K562 (cell line): ENCODE measurements at regions not wholly inside any gene's neighbourhood (a gene's known extent, or its start where the extent isn't known, plus 50 kb on each side); places are given as distances from the start of the nearest gene placed in this dataset.

Experiments used
- ATAC-seq: fragments of 200-7000 bp; cut with Tn5 transposase; 3 replicates; pipeline ENCODE4 v1.9.1; 2020; ENCODE audit warnings: moderate library complexity
- BruUV-seq: library from RNA; stranded (reverse); fragments of 400-500 nt; replicated peaks from 2 replicates; lab custom pipeline; 2021; lab: Mats Ljungman, UMichigan
- CTCF ChIA-PET: fragments of 300-600 bp; formaldehyde crosslinking; extraction: SDS; loops from one replicate; lab custom pipeline; 2021; ENCODE audit warnings: low intra/inter-chr PET ratio; lab: Yijun Ruan, JAX
- POLR2A ChIA-PET: fragments of 300-600, 350-650 bp; sonication (Branson Sonifier 250); formaldehyde crosslinking; extraction: SDS; loops from one replicate; lab custom pipeline; 2021; ENCODE audit warnings: antibody characterized with exemption, inconsistent platforms; lab: Yijun Ruan, JAX
- DNase-seq, 4 experiments: peaks; one replicate each; pipeline versions ENCODE4 v3.0.0 to v3.0.0-alpha.2; 2011 to 2018; ENCODE audit warnings: low spot score in 3 of 4, mixed read lengths in 3 of 4; ENCODE audit errors: extremely low read depth in 1 of 4
- FAIRE-seq: peaks from 2 replicates; lab custom pipeline; 2011; peaks lifted over from hg19 to GRCh38; lab: Jason Lieb, UNC
- H2AFZ ChIP-seq: 2 replicates; pipeline ENCODE4 v1.6.0; 2011; ENCODE audit warnings: low read depth, low read length, control low read depth, inconsistent platforms
- H3K27ac ChIP-seq: fragments of 200-600 bp; 3 replicates; pipeline ENCODE4 v1.8.0; 2011; ENCODE audit warnings: low read depth, mild to moderate bottlenecking, control low read depth, inconsistent platforms, low read length, moderate library complexity, mixed read lengths; ENCODE audit errors: extremely low read depth
- H3K27me3 ChIP-seq, 2 experiments: fragments of 300-600 bp in 1 of 2; 2 replicates in 1 of 2; 3 replicates in 1 of 2; pipeline versions ENCODE4 v1.6.0 to v1.8.0; 2011; ENCODE audit warnings: inconsistent platforms in 2 of 2, low read length in 2 of 2, mild to moderate bottlenecking in 1 of 2, mixed read lengths in 1 of 2, moderate library complexity in 1 of 2; ENCODE audit not compliant: control insufficient read depth in 2 of 2, insufficient read depth in 2 of 2
- H3K36me3 ChIP-seq: fragments of 300-600 bp; 3 replicates; pipeline ENCODE4 v1.8.0; 2011; ENCODE audit warnings: mild to moderate bottlenecking, low read length, inconsistent platforms; ENCODE audit not compliant: control insufficient read depth, insufficient read depth
- H3K4me1 ChIP-seq, 2 experiments: fragments of 200-600 bp in 1 of 2; replicated peaks in 1 of 2; 2 replicates in 1 of 2; 3 replicates in 1 of 2; pipeline versions ENCODE4 v1.5.1 to v1.8.0; 2011; ENCODE audit warnings: inconsistent platforms in 2 of 2, low read length in 2 of 2, mild to moderate bottlenecking in 1 of 2, mixed read lengths in 1 of 2, moderate library complexity in 1 of 2; ENCODE audit not compliant: control insufficient read depth in 2 of 2, insufficient read depth in 2 of 2
- H3K4me2 ChIP-seq: 2 replicates; pipeline ENCODE4 v1.6.1; 2011; ENCODE audit warnings: low read length, control low read depth, inconsistent platforms, mixed read lengths; ENCODE audit not compliant: insufficient read depth
- H3K4me3 ChIP-seq: fragments of 200-600 bp; sonication (generic), shearing (Covaris generic); 2 replicates; pipeline ENCODE4 v1.5.1; 2016; ENCODE audit warnings: control low read depth, inconsistent platforms
- H3K79me2 ChIP-seq: fragments of 200-600 bp; 3 replicates; pipeline ENCODE4 v1.8.0; 2011; ENCODE audit warnings: low read length, inconsistent platforms; ENCODE audit not compliant: control insufficient read depth, insufficient read depth
- H3K9ac ChIP-seq, 2 experiments: 2 replicates each; pipeline versions ENCODE4 v1.6.0 to v1.6.1; 2011; ENCODE audit warnings: low read depth in 2 of 2, low read length in 2 of 2, control low read depth in 1 of 2, inconsistent platforms in 1 of 2, mild to moderate bottlenecking in 1 of 2, mixed read lengths in 1 of 2; ENCODE audit not compliant: insufficient read depth in 1 of 2
- H3K9me1 ChIP-seq: one replicate; pipeline ENCODE4 v1.6.0; 2011; ENCODE audit warnings: inconsistent platforms, mild to moderate bottlenecking, low read length, moderate library complexity; ENCODE audit not compliant: control insufficient read depth, insufficient read depth
- H3K9me3 ChIP-seq: replicated peaks from 2 replicates; pipeline ENCODE4 v1.5.1; 2011; ENCODE audit warnings: low read depth, low read length, inconsistent platforms; ENCODE audit not compliant: control insufficient read depth, insufficient read depth
- H4K20me1 ChIP-seq: replicated peaks from 2 replicates; pipeline ENCODE4 v1.6.1; 2011; ENCODE audit warnings: low read length, inconsistent platforms, mixed read lengths; ENCODE audit not compliant: control insufficient read depth, insufficient read depth
- HDAC1 ChIP-seq, 2 experiments: fragments of 450-650 bp; IDR thresholded peaks; 2 replicates each; pipeline ENCODE4 v1.6.1; 2016 to 2017; ENCODE audit warnings: inconsistent platforms in 1 of 2, mild to moderate bottlenecking in 1 of 2, moderate library complexity in 1 of 2
- NEUROD1 ChIP-seq: fragments of 150-350 bp; IDR thresholded peaks from 2 replicates; pipeline ENCODE4 v1.6.1; 2014; ENCODE audit warnings: borderline replicate concordance, low read length, low read depth; ENCODE audit not compliant: partially characterized antibody
- NR2C2 ChIP-seq, 2 experiments: fragments of 200-800 bp in 1 of 2; sonication (Bioruptor generic) in 1 of 2; sonication (generic) in 1 of 2; formaldehyde crosslinking in 1 of 2; IDR thresholded peaks; 2 replicates each; pipeline versions ENCODE4 v1.6.1 to v1.8.0; 2016 to 2022; ENCODE audit warnings: mild to moderate bottlenecking in 1 of 2, missing compliant biosample characterization in 1 of 2, missing genetic modification characterization in 1 of 2, missing genetic modification reagents in 1 of 2
- RFX5 ChIP-seq: IDR thresholded peaks from 2 replicates; pipeline ENCODE4 v1.6.1; 2011; ENCODE audit warnings: low read depth, mild to moderate bottlenecking, improper control_type of control experiment, low read length
- SETDB1 ChIP-seq: IDR thresholded peaks from one replicate; pipeline ENCODE4 v1.6.1; 2012; ENCODE audit warnings: low read length, control low read depth, inconsistent platforms
- TEAD4 ChIP-seq, 2 experiments: sonication (generic) in 1 of 2; formaldehyde crosslinking in 1 of 2; IDR thresholded peaks; 2 replicates each; pipeline versions ENCODE4 v1.6.1 to v1.8.0; 2012 to 2022; ENCODE audit warnings: borderline replicate concordance in 1 of 2, inconsistent platforms in 1 of 2, low read length in 1 of 2, mild to moderate bottlenecking in 1 of 2, missing genetic modification reagents in 1 of 2
- ZHX1 ChIP-seq: fragments of 150-350 bp; conservative IDR thresholded peaks from 2 replicates; pipeline ENCODE4 v1.6.1; 2014; ENCODE audit warnings: low read length
- ZNF764 ChIP-seq: fragments of 250-450 bp; sonication (Bioruptor Pico); IDR thresholded peaks from 2 replicates; pipeline ENCODE4 v1.4.0; 2020; ENCODE audit warnings: low read depth, mild to moderate bottlenecking, moderate library complexity
- WGBS: fragments of 100-300 bp; shearing (Covaris generic); methylation state at CpG from one replicate; pipeline ENCODE4 v1.1.6; 2016; ENCODE audit warnings: low coverage, mixed read lengths; ENCODE audit not compliant: insufficient coverage; ENCODE audit errors: missing lambda C conversion rate; 5-methylcytosine and 5-hydroxymethylcytosine counted together
- in situ Hi-C: fragments of 300-500 bp; cut with MboI; formaldehyde crosslinking; loops from 4 replicates; pipeline ENCODE4 v1.15.0; 2018; ENCODE audit warnings: inconsistent platforms, mixed read lengths
- intact Hi-C: fragments of 100-400 bp; cut with micrococcal nuclease; formaldehyde crosslinking; loops from 2 replicates; pipeline ENCODE4 v1.14.2; 2022
- TF ChIP-seq, protein P1 (sequence below): sonication (generic); formaldehyde crosslinking; IDR thresholded peaks from 2 replicates; pipeline ENCODE4 v1.8.0; 2022; ENCODE audit warnings: mild to moderate bottlenecking, missing genetic modification reagents, borderline replicate concordance

DNA sequence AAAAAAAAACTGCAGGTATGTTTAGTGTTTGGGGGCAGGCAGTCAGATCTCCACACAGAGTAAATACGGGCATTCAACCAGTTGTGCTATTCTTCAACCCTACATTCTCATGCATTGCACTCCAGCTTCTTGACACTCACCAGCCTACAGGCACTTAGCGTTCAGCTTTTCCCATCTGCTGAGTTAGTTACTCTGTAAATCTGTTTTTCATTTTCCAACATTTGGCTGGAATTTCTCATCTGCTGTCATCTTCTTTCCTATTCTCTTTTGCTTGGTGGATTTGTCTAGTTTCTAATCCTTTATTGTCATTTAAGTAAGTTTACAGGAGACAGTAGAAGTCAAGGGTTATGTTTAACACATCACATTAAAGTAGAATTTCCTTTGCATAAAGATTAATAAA lies 1318.9 kb downstream of the OLFM4 start:
- Histone ChIP-seq H3K9me1 (no peaks in the 10 kb centered on the region), H3K9me3 (no peaks in the 10 kb centered on the region), H3K27me3 (no peaks in the 10 kb centered on the region), H3K4me1 (no peaks in the 10 kb centered on the region), H3K4me3 (no peak overlapping the region), H3K79me2 (no peaks in the 10 kb centered on the region), H4K20me1 (no peaks in the 10 kb centered on the region), H3K9ac (no peak overlapping the region), H3K36me3 (no peaks in the 10 kb centered on the region), H3K27ac (no peak overlapping the region), H3K4me2 (no peak overlapping the region), H2AFZ (no peak overlapping the region)
- TF ChIP-seq TEAD4 (IDR thresholded peaks at IDR 0.05; ENCODE audit: low read length) (no peak), TEAD4 (CRISPR knock-in tag; IDR thresholded peaks at IDR 0.05; ENCODE audit: borderline replicate concordance) (no peak), SETDB1 (no peak)
- FAIRE-seq (no peak), DNase-seq (no peak), ATAC-seq (no peak)
- 0% methylated on average over 2 of the region's 2 CpGs for WGBS
- intact Hi-C loops = no loop called here
- POLR2A ChIA-PET = no interaction called here
- in situ Hi-C loops = no loop called here
- CTCF ChIA-PET = no interaction called here
- BruUV-seq = no TSS peak

DNA sequence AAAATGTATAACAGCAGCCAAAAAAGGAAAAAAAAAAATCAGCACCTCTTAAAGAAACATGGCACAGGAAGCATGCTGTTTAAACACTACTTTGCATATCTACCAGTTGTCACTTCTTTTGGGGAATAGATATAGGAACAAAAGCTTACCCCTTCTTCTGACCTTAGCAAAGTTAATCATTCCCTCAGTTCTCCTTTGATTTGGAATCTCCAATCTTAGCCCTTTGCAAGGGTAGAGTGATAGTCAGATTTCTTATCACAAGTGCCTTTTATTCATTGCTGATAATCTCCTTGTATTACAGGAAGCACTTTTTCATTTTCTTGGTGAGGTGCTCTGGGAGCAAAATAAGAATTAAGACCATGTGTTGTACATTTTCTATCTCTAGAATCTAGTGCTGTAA lies 1327.6 kb downstream of the OLFM4 start:
- TF ChIP-seq NR2C2 (CRISPR knock-in tag; IDR thresholded peaks at IDR 0.05) (no peak), NR2C2 (tag; IDR thresholded peaks at IDR 0.05) (no peak), RFX5 (no peak), NEUROD1 (no peak), ZHX1 (no peak), HDAC1 (IDR thresholded peaks at IDR 0.05) (no peak), ZNF764 (CRISPR knock-in tag) (no peak)
- TF ChIP-seq, protein P1, sequence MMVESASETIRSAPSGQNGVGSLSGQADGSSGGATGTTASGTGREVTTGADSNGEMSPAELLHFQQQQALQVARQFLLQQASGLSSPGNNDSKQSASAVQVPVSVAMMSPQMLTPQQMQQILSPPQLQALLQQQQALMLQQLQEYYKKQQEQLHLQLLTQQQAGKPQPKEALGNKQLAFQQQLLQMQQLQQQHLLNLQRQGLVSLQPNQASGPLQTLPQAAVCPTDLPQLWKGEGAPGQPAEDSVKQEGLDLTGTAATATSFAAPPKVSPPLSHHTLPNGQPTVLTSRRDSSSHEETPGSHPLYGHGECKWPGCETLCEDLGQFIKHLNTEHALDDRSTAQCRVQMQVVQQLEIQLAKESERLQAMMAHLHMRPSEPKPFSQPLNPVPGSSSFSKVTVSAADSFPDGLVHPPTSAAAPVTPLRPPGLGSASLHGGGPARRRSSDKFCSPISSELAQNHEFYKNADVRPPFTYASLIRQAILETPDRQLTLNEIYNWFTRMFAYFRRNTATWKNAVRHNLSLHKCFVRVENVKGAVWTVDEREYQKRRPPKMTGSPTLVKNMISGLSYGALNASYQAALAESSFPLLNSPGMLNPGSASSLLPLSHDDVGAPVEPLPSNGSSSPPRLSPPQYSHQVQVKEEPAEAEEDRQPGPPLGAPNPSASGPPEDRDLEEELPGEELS (CRISPR knock-in tag) = no peak
- BruUV-seq = no TSS peak
- H3K9ac ChIP-seq = no peak overlapping the region
- no peak overlapping the region for H3K27ac ChIP-seq
- H2AFZ ChIP-seq = no peak overlapping the region
- in situ Hi-C loops (no loop called here), intact Hi-C loops (no loop called here)
- H4K20me1 ChIP-seq = no peaks in the 10 kb centered on the region
- no peaks in the 10 kb centered on the region for H3K79me2 ChIP-seq
- no peak overlapping the region for H3K4me3 ChIP-seq
- H3K9me3 ChIP-seq = no peaks in the 10 kb centered on the region
- no peak for ATAC-seq
- no peaks in the 10 kb centered on the region for H3K9me1 ChIP-seq
- H3K4me1 ChIP-seq = no peaks in the 10 kb centered on the region
- H3K36me3 ChIP-seq = no peaks in the 10 kb centered on the region
- FAIRE-seq = no peak
- CTCF ChIA-PET = no interaction called here
- H3K4me2 ChIP-seq = no peak overlapping the region
- POLR2A ChIA-PET = no interaction called here
- no peaks in the 10 kb centered on the region for H3K27me3 ChIP-seq
- DNase-seq = no peak
